NCI-H774 (cell line): ENCODE measurements at regions not wholly inside any gene's neighbourhood (a gene's known extent, or its start where the extent isn't known, plus 50 kb on each side); places are given as distances from the start of the nearest gene placed in this dataset.
"Not testable (repeated sequence)": the region's sequence is repeated elsewhere in the genome, so short reads cannot be mapped to it uniquely, and the experiment has no call there.

Source experiments
- DNase-seq: peaks from one replicate; lab custom pipeline; 2025; lab: John Stamatoyannopoulos, UW

- no peak for DNase-seq
Measured at GRCh38 chr14:27245947-27246346, 648.1 kb upstream of the NOVA1 start.

GRCh38 chr14:27253966-27254365 is 656.1 kb upstream of the NOVA1 start:
- no peak for DNase-seq

GRCh38 chr14:27256805-27257204 is 659.0 kb upstream of the NOVA1 start:
- no peak for DNase-seq

- no peak for DNase-seq
Measured at GRCh38 chr14:27267876-27268275, 670.0 kb upstream of the NOVA1 start.

GRCh38 chr14:27270716-27271115 is 672.9 kb upstream of the NOVA1 start:
- no peak for DNase-seq

GRCh38 chr14:27278341-27278740 is 680.5 kb upstream of the NOVA1 start:
- DNase-seq: no peak

GRCh38 chr14:27305441-27305945 is 707.7 kb upstream of the NOVA1 start:
- no peak for DNase-seq

GRCh38 chr14:27312730-27313129 is 714.9 kb upstream of the NOVA1 start:
- not testable (repeated sequence) for DNase-seq

- no peak for DNase-seq
Measured at GRCh38 chr14:27314231-27314630, 716.4 kb upstream of the NOVA1 start.

GRCh38 chr14:27315477-27315876 is 717.6 kb upstream of the NOVA1 start:
- no peak for DNase-seq

- no peak for DNase-seq
Measured at GRCh38 chr14:27315947-27316346, 718.1 kb upstream of the NOVA1 start.

- no peak for DNase-seq
Measured at GRCh38 chr14:27318774-27319420, 721.1 kb upstream of the NOVA1 start.

- DNase-seq: no peak
Measured at GRCh38 chr14:27320261-27320660, 722.4 kb upstream of the NOVA1 start.

- DNase-seq: no peak
Measured at GRCh38 chr14:27327095-27327494, 729.3 kb upstream of the NOVA1 start.

GRCh38 chr14:27338012-27338411 is 740.2 kb upstream of the NOVA1 start:
- DNase-seq: no peak

- not testable (repeated sequence) for DNase-seq
Measured at GRCh38 chr14:27363036-27363435, 765.2 kb upstream of the NOVA1 start.

GRCh38 chr14:27366596-27366995 is 768.8 kb upstream of the NOVA1 start:
- no peak for DNase-seq

- DNase-seq: no peak
Measured at GRCh38 chr14:27367345-27367744, 769.5 kb upstream of the NOVA1 start.

GRCh38 chr14:27370074-27370473 is 772.2 kb upstream of the NOVA1 start:
- DNase-seq: no peak

- no peak for DNase-seq
Measured at GRCh38 chr14:27370775-27371174, 772.9 kb upstream of the NOVA1 start.

- DNase-seq: no peak
Measured at GRCh38 chr14:27371209-27371608, 773.4 kb upstream of the NOVA1 start.

- DNase-seq: no peak
Measured at GRCh38 chr14:27371868-27372267, 774.0 kb upstream of the NOVA1 start.

- no peak for DNase-seq
Measured at GRCh38 chr14:27372771-27373170, 774.9 kb upstream of the NOVA1 start.

GRCh38 chr14:27384124-27384523 is 786.3 kb upstream of the NOVA1 start:
- no peak for DNase-seq
